Skeletal muscle tissue (tissue), 3 donors: ENCODE measurements at regions not wholly inside any gene's neighbourhood (a gene's known extent, or its start where the extent isn't known, plus 50 kb on each side); places are given as distances from the start of the nearest gene placed in this dataset.
"Not testable (repeated sequence)": the region's sequence is repeated elsewhere in the genome, so short reads cannot be mapped to it uniquely, and the experiment has no call there.

Experiments used
- H3K27ac ChIP-seq: one replicate; pipeline ENCODE4 v1.7.0; 2013; ENCODE audit warnings: mild to moderate bottlenecking, low read depth, low read length, inconsistent platforms
- H3K27me3 ChIP-seq, 3 donors: one replicate each; pipeline ENCODE4 v1.7.0; 2013; ENCODE audit warnings: low read length in 3 of 3; ENCODE audit not compliant: control insufficient read depth in 3 of 3, insufficient read depth in 3 of 3
- H3K36me3 ChIP-seq, 3 donors: one replicate each; pipeline ENCODE4 v1.7.0; 2013; ENCODE audit warnings: low read length in 3 of 3; ENCODE audit not compliant: control insufficient read depth in 3 of 3, insufficient read depth in 3 of 3
- H3K4me1 ChIP-seq, 3 donors: one replicate each; pipeline ENCODE4 v1.7.0; 2013; ENCODE audit warnings: low read length in 3 of 3, mild to moderate bottlenecking in 3 of 3; ENCODE audit not compliant: control insufficient read depth in 3 of 3, insufficient read depth in 3 of 3
- H3K4me3 ChIP-seq, 3 donors: one replicate each; pipeline ENCODE4 v1.7.0; 2013; ENCODE audit warnings: low read length in 3 of 3
- H3K9ac ChIP-seq, 3 donors: one replicate each; pipeline ENCODE4 v1.7.0; 2013; ENCODE audit warnings: low read length in 3 of 3, mild to moderate bottlenecking in 3 of 3, moderate library complexity in 2 of 3, low read depth in 1 of 3
- H3K9me3 ChIP-seq, 3 donors: one replicate each; pipeline ENCODE4 v1.7.0; 2013; ENCODE audit warnings: low read length in 3 of 3; ENCODE audit not compliant: control insufficient read depth in 3 of 3
- donor health status: Osteomylitis.

GRCh38 chr20:12079490-12079889 is 161.8 kb downstream of the BTBD3 start:
- H3K4me1 ChIP-seq = no peaks in the 10 kb centered on the region
- no peaks in the 10 kb centered on the region for H3K36me3 ChIP-seq
- H3K4me3 ChIP-seq = no peak overlapping the region
- H3K27ac ChIP-seq = no peak overlapping the region
- no peaks in the 10 kb centered on the region for H3K27me3 ChIP-seq
- no peak overlapping the region for H3K9ac ChIP-seq
- no peaks in the 10 kb centered on the region for H3K9me3 ChIP-seq

- Histone ChIP-seq H3K9ac (no peak overlapping the region), H3K4me3 (no peak overlapping the region), H3K27ac (no peak overlapping the region), H3K36me3 (no peaks in the 10 kb centered on the region), H3K27me3 (no peaks in the 10 kb centered on the region), H3K4me1 (no peaks in the 10 kb centered on the region), H3K9me3 (no peaks in the 10 kb centered on the region)
Observed at GRCh38 chr20:12083269-12083668, 165.6 kb downstream of the BTBD3 start.

GRCh38 chr20:12084482-12084881 is 166.8 kb downstream of the BTBD3 start:
- H3K9me3 ChIP-seq = no peaks in the 10 kb centered on the region

GRCh38 chr20:12086359-12086758 is 168.7 kb downstream of the BTBD3 start:
- no peak overlapping the region for H3K27ac ChIP-seq
- H3K9me3 ChIP-seq = no peaks in the 10 kb centered on the region
- no peaks in the 10 kb centered on the region for H3K36me3 ChIP-seq
- H3K9ac ChIP-seq = no peak overlapping the region
- H3K4me1 ChIP-seq = no peaks in the 10 kb centered on the region
- H3K27me3 ChIP-seq = no peaks in the 10 kb centered on the region
- H3K4me3 ChIP-seq = no peak overlapping the region

More at GRCh38 chr20:12084482-12084881, 166.8 kb downstream of the BTBD3 start:
- no peaks in the 10 kb centered on the region for H3K36me3 ChIP-seq
- H3K4me3 ChIP-seq = no peak overlapping the region
- no peaks in the 10 kb centered on the region for H3K4me1 ChIP-seq
- H3K27ac ChIP-seq = no peak overlapping the region
- H3K9ac ChIP-seq = no peak overlapping the region
- H3K27me3 ChIP-seq = no peaks in the 10 kb centered on the region

- Histone ChIP-seq H3K9ac (no peak overlapping the region), H3K36me3 (no peaks in the 10 kb centered on the region), H3K9me3 (no peaks in the 10 kb centered on the region), H3K27ac (no peak overlapping the region), H3K27me3 (no peaks in the 10 kb centered on the region), H3K4me1 (no peaks in the 10 kb centered on the region), H3K4me3 (no peak overlapping the region)
Observed at GRCh38 chr20:12090920-12091319, 173.2 kb downstream of the BTBD3 start.

- no peaks in the 10 kb centered on the region for H3K36me3 ChIP-seq
- no peak overlapping the region for H3K4me3 ChIP-seq
- no peaks in the 10 kb centered on the region for H3K4me1 ChIP-seq
- H3K27me3 ChIP-seq = no peaks in the 10 kb centered on the region
- H3K9ac ChIP-seq = no peak overlapping the region
- no peak overlapping the region for H3K27ac ChIP-seq
- no peaks in the 10 kb centered on the region for H3K9me3 ChIP-seq
Observed at GRCh38 chr20:12093057-12093796, 175.5 kb downstream of the BTBD3 start.

GRCh38 chr20:12093797-12094190 is 176.1 kb downstream of the BTBD3 start:
- H3K4me1 ChIP-seq, H3K27me3 ChIP-seq, H3K4me3 ChIP-seq, H3K36me3 ChIP-seq, H3K27ac ChIP-seq, H3K9ac ChIP-seq, H3K9me3 ChIP-seq: not testable (repeated sequence)

- Histone ChIP-seq H3K4me3 (no peak overlapping the region), H3K4me1 (no peaks in the 10 kb centered on the region), H3K27me3 (no peaks in the 10 kb centered on the region), H3K27ac (no peak overlapping the region), H3K36me3 (no peaks in the 10 kb centered on the region), H3K9ac (no peak overlapping the region), H3K9me3 (no peaks in the 10 kb centered on the region)
Observed at GRCh38 chr20:12095180-12095920, 177.7 kb downstream of the BTBD3 start.

GRCh38 chr20:12098421-12098820 is 180.7 kb downstream of the BTBD3 start:
- no peaks in the 10 kb centered on the region for H3K4me1 ChIP-seq
- no peaks in the 10 kb centered on the region for H3K36me3 ChIP-seq
- no peak overlapping the region for H3K27ac ChIP-seq
- no peak overlapping the region for H3K9ac ChIP-seq
- H3K4me3 ChIP-seq = no peak overlapping the region
- no peaks in the 10 kb centered on the region for H3K27me3 ChIP-seq
- H3K9me3 ChIP-seq = no peaks in the 10 kb centered on the region

- Histone ChIP-seq H3K27ac (no peak overlapping the region), H3K9me3 (no peaks in the 10 kb centered on the region), H3K9ac (no peak overlapping the region), H3K36me3 (no peaks in the 10 kb centered on the region), H3K4me1 (peaks cover 0 to 2% (median 0%) of the 10 kb centered on the region in 3 donors), H3K27me3 (no peaks in the 10 kb centered on the region), H3K4me3 (no peak overlapping the region)
Observed at GRCh38 chr20:12108846-12109245, 191.2 kb downstream of the BTBD3 start.
